ENCODE measurements at regions not wholly inside any gene's neighbourhood (a gene's known extent, or its start where the extent isn't known, plus 50 kb on each side); places are given as distances from the start of the nearest gene placed in this dataset.

GRCh38 chr5:164007064-164007463, 501.6 kb downstream of the MAT2B start:
- TF ChIP-seq POLR2A (IDR thresholded peaks at IDR 0.05; ENCODE audit: low read length) (no peak), GATA1 (IDR thresholded peaks at IDR 0.05; ENCODE audit: low read depth, low read length) (no peak)
